ENCODE measurements at regions not wholly inside any gene's neighbourhood (a gene's known extent, or its start where the extent isn't known, plus 50 kb on each side); places are given as distances from the start of the nearest gene placed in this dataset.

GRCh38 chr6:140636908-140637402 is 1262.5 kb upstream of the CITED2 start:
- Histone ChIP-seq H3K9ac (ENCODE audit: insufficient read depth in 1 of 2, low read depth in 2 of 2, low read length in 2 of 2) (no peak overlapping the region), H3K4me3 (no peak overlapping the region), H3K4me1 (replicated peaks in 1 of 2; ENCODE audit: control insufficient read depth in 2 of 2, insufficient read depth in 2 of 2, low read length in 2 of 2) (no peaks in the 10 kb centered on the region), H2AFZ (ENCODE audit: low read depth, low read length) (no peak overlapping the region), H3K9me1 (ENCODE audit: control insufficient read depth, insufficient read depth, low read length) (no peaks in the 10 kb centered on the region), H3K27me3 (ENCODE audit: control insufficient read depth in 2 of 2, insufficient read depth in 2 of 2, low read length in 2 of 2) (no peaks in the 10 kb centered on the region), H3K79me2 (ENCODE audit: control insufficient read depth, insufficient read depth, low read length) (no peaks in the 10 kb centered on the region), H3K36me3 (ENCODE audit: control insufficient read depth, insufficient read depth, low read length) (no peaks in the 10 kb centered on the region), H3K4me2 (ENCODE audit: insufficient read depth, low read length) (no peak overlapping the region), H4K20me1 (replicated peaks; ENCODE audit: control insufficient read depth, insufficient read depth, low read length) (no peaks in the 10 kb centered on the region), H3K9me3 (replicated peaks; ENCODE audit: control insufficient read depth, insufficient read depth, low read depth, low read length) (no peaks in the 10 kb centered on the region), H3K27ac (ENCODE audit: extremely low read depth, low read depth, low read length) (no peak overlapping the region)
- WGBS (ENCODE audit: insufficient coverage, low coverage, missing lambda C conversion rate), result 70% methylated on average over 2 of the region's 2 CpGs
- in situ Hi-C loops (cut with MboI), result no loop called here
- DNase-seq (ENCODE audit: extremely low read depth in 1 of 4, low spot score in 3 of 4) (no peak), FAIRE-seq (no peak), ATAC-seq (no peak)
- BruUV-seq (replicated peaks), result no TSS peak
- intact Hi-C loops (cut with micrococcal nuclease), result no loop called here
- ChIA-PET POLR2A (no interaction called here), CTCF (ENCODE audit: low intra/inter-chr PET ratio) (no interaction called here)
- TF ChIP-seq MYBL2 (IDR thresholded peaks at IDR 0.05; ENCODE audit: low read depth) (no peak), MYBL2 (CRISPR knock-in tag; IDR thresholded peaks at IDR 0.05; ENCODE audit: borderline replicate concordance) (no peak), MEIS2 (IDR thresholded peaks at IDR 0.05; ENCODE audit: partially characterized antibody) (peak; percentile 40), PBX2 (CRISPR knock-in tag; IDR thresholded peaks at IDR 0.05; ENCODE audit: low read depth) (no peak), PBX2 (tag; conservative IDR thresholded peaks at IDR 0.05; ENCODE audit: low read depth) (peak; percentile 50), XRCC4 (IDR thresholded peaks at IDR 0.05; ENCODE audit: extremely low read depth, insufficient read depth, insufficient read length) (no peak)

Measured in K562 (cell line).